ENCODE measurements at regions not wholly inside any gene's neighbourhood (a gene's known extent, or its start where the extent isn't known, plus 50 kb on each side); places are given as distances from the start of the nearest gene placed in this dataset.
A peak's percentile ranks its signal among the peaks of the same experiment; 100 is the strongest.
"Not testable (repeated sequence)": the region's sequence is repeated elsewhere in the genome, so short reads cannot be mapped to it uniquely, and the experiment has no call there.

DNA sequence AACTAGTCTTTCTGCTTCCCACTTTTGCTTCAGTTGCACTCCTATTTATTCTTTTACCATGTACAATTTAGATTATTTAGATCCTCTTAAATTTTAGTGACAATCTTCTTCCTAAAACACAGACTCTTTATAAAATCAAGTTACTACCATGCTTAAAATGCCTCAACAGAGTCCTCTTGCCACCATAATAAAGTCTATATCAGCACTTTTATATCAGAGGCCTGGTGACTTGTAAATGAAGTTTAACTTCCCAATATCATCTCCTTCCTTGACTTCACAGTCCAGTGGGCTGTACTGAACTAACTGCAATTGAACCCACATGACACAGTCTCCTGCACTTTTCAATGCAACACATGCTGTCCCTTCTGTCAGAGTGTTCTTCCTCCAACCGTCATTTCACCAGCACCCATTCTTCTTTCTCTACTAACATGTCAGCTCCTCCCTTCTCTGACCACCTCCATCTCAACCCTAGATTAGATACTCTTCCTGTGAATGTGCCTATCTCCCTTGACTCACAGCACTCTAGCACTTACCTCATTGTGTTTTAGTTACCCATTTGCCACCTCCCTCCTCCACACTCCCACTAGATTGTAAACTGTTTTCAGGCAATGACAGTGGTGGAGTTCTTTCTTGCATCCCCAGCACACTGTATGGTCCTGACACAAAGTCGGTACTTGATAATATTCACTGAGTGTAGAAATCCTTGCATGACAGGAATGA is 414.9 kb downstream of the SATB2 start:
- TF ChIP-seq, protein P1, sequence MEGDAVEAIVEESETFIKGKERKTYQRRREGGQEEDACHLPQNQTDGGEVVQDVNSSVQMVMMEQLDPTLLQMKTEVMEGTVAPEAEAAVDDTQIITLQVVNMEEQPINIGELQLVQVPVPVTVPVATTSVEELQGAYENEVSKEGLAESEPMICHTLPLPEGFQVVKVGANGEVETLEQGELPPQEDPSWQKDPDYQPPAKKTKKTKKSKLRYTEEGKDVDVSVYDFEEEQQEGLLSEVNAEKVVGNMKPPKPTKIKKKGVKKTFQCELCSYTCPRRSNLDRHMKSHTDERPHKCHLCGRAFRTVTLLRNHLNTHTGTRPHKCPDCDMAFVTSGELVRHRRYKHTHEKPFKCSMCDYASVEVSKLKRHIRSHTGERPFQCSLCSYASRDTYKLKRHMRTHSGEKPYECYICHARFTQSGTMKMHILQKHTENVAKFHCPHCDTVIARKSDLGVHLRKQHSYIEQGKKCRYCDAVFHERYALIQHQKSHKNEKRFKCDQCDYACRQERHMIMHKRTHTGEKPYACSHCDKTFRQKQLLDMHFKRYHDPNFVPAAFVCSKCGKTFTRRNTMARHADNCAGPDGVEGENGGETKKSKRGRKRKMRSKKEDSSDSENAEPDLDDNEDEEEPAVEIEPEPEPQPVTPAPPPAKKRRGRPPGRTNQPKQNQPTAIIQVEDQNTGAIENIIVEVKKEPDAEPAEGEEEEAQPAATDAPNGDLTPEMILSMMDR (IDR thresholded peaks at IDR 0.05; ENCODE audit: low read depth, low read length), result no peak
- Histone ChIP-seq H3K27ac (no peak overlapping the region), H3K4me3 (ENCODE audit: low read depth, low read length) (no peak overlapping the region), H3K36me3 (no peaks in the 10 kb centered on the region), H3K27me3 (ENCODE audit: insufficient read depth, low read depth, severe bottlenecking) (no peaks in the 10 kb centered on the region), H3K9me3 (ENCODE audit: severe bottlenecking) (no peaks in the 10 kb centered on the region)
- no peak for DNase-seq

DNA sequence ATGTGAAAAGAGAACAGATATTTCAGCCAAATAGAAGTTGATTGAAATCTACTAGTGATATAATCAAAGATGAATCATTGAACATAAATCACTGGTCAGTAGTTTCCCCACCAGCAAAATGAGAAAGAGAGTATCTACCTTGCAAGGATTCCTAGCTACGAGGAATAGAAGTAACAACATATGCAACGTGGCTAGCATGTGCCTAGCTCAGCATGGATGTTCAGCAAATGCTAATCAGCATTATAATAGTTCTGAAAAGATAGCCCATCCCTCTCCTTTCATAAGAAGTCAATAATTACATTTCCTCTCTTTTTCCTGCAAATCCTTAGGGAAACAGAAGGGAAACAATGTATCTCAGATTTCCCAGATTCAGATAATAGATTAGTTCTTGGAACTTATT is 417.2 kb downstream of the SATB2 start:
- no peak overlapping the region for H3K27ac ChIP-seq
- TF ChIP-seq, protein P1 (IDR thresholded peaks at IDR 0.05; ENCODE audit: low read depth, low read length), result no peak
- no peaks in the 10 kb centered on the region for H3K36me3 ChIP-seq
- DNase-seq, result no peak
- H3K9me3 ChIP-seq (ENCODE audit: severe bottlenecking), result no peaks in the 10 kb centered on the region
- no peak overlapping the region for H3K4me3 ChIP-seq (ENCODE audit: low read depth, low read length)
- H3K27me3 ChIP-seq (ENCODE audit: insufficient read depth, low read depth, severe bottlenecking), result no peaks in the 10 kb centered on the region

DNA sequence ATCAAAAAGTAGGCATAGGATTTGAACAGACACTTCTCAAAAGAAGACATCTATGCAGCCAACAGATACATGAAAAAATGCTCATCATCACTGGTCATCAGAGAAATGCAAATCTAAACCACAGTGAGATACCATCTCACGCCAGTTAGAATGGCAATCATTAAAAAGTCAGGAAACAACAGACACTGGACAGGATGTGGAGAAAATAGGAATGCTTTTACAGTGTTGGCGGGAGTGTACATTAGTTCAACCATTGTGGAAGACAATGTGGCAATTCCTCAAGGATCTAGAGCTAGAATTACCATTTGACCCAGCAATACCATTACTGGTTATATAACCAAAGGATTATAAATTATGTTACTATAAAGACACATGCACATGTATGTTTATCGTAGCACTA is 424.0 kb downstream of the SATB2 start:
- not testable (repeated sequence) for H3K27ac ChIP-seq; H3K27me3 ChIP-seq (ENCODE audit: insufficient read depth, low read depth, severe bottlenecking); H3K4me3 ChIP-seq (ENCODE audit: low read depth, low read length); H3K9me3 ChIP-seq (ENCODE audit: severe bottlenecking); H3K36me3 ChIP-seq; DNase-seq

DNA sequence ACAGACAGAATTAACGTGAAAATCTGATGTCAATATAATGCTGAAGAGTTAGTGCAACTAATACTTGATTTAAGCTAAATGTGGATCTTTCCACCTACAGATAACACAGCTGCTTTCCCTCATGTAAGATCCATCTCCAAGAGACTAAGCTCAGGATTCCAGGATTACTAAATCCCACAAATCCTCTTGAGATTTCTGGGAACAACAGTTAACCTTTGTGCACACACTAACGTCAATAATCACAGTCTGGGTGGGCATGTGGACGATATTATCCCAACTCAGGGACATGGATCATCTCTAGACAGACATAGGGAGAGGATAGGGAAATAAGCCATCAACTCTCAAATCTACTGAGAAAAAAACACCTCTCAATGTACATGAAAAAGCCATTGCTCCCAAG is 432.6 kb downstream of the SATB2 start:
- H3K27me3 ChIP-seq (ENCODE audit: insufficient read depth, low read depth, severe bottlenecking), result no peaks in the 10 kb centered on the region
- H3K36me3 ChIP-seq, result no peaks in the 10 kb centered on the region
- TF ChIP-seq, protein P1 (IDR thresholded peaks at IDR 0.05; ENCODE audit: low read depth, low read length), result no peak
- no peak overlapping the region for H3K4me3 ChIP-seq (ENCODE audit: low read depth, low read length)
- DNase-seq, result peak; percentile 23
- H3K27ac ChIP-seq, result no peak overlapping the region
- no peaks in the 10 kb centered on the region for H3K9me3 ChIP-seq (ENCODE audit: severe bottlenecking)

DNA sequence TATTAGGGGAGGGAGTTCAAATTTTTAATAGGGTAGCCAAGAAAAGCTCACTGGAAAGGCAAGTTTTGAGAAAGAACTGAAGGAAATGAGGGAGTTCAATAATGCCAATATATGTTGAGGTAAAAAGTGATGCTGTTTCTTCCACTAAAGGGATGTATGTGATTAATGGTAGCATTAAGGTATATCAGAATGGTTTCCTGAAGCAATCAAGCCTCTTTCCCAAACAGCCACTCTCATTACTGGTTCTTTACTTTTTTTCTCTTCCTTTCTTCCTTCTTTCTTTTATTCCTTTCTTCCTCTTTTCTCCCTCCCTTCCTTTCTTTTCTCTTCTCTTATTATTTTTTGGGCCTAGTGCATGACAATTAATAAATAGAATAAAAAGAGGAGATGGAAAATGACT is 433.5 kb downstream of the SATB2 start:
- Histone ChIP-seq H3K27me3 (ENCODE audit: insufficient read depth, low read depth, severe bottlenecking) (no peaks in the 10 kb centered on the region), H3K9me3 (ENCODE audit: severe bottlenecking) (no peaks in the 10 kb centered on the region), H3K4me3 (ENCODE audit: low read depth, low read length) (no peak overlapping the region), H3K36me3 (no peaks in the 10 kb centered on the region), H3K27ac (no peak overlapping the region)
- TF ChIP-seq, protein P1 (IDR thresholded peaks at IDR 0.05; ENCODE audit: low read depth, low read length), result no peak
- DNase-seq, result no peak

DNA sequence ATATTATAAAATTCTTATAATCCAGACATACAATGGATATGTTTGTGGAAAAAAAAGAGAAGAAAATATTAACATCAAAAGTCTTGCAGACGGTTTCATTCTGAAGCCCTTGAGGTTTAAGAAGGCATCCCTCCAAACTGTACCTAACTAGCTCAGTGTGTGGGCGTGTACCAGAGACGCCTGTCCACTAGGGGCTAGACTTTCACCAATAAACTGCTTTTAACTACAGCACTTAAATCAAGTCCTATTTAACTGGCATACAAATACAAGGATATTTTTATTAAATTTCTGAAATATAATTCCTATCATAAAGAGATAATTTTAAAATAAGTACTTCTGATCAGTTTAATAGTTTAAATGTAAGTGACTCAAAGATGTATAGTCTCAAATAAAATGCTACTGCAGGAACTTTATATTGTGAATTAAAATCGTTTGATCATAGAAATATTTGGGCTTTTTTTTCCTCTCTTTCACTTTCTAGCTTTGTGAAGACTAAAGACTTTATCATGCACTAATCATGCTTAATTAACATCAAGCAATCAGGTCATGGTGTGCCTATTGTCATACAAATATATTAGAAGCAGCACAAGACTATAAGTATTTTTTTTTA is 437.7 kb downstream of the SATB2 start:
- Histone ChIP-seq H3K27ac (no peak overlapping the region), H3K9me3 (ENCODE audit: severe bottlenecking) (no peaks in the 10 kb centered on the region), H3K27me3 (ENCODE audit: insufficient read depth, low read depth, severe bottlenecking) (no peaks in the 10 kb centered on the region), H3K36me3 (no peaks in the 10 kb centered on the region), H3K4me3 (ENCODE audit: low read depth, low read length) (no peak overlapping the region)
- TF ChIP-seq, protein P1 (IDR thresholded peaks at IDR 0.05; ENCODE audit: low read depth, low read length), result peak; percentile 62
- peak; percentile 56 for DNase-seq
